Mesodermal cell (in vitro differentiated cells): ENCODE measurements at regions not wholly inside any gene's neighbourhood (a gene's known extent, or its start where the extent isn't known, plus 50 kb on each side); places are given as distances from the start of the nearest gene placed in this dataset.

Experiments
- H3K27ac ChIP-seq: 2 replicates; pipeline ENCODE4 v1.7.0; 2013; ENCODE audit warnings: mild to moderate bottlenecking, low read depth, low read length, moderate library complexity; ENCODE audit not compliant: severe bottlenecking
- H3K36me3 ChIP-seq: 2 replicates; pipeline ENCODE4 v1.7.1; 2013; ENCODE audit warnings: mild to moderate bottlenecking, low read length, moderate library complexity; ENCODE audit not compliant: control insufficient read depth, insufficient read depth
- H3K4me1 ChIP-seq: one replicate; pipeline ENCODE4 v1.7.1; 2013; ENCODE audit warnings: mild to moderate bottlenecking, low read length; ENCODE audit not compliant: insufficient read depth, control insufficient read depth, poor library complexity, severe bottlenecking
- H3K4me3 ChIP-seq: 2 replicates; pipeline ENCODE4 v1.7.0; 2013; ENCODE audit warnings: low read length, control low read depth, mild to moderate bottlenecking; ENCODE audit not compliant: insufficient read depth, poor library complexity, severe bottlenecking; ENCODE audit errors: extremely low read depth
- H3K9me3 ChIP-seq: 2 replicates; pipeline ENCODE4 v1.7.1; 2013; ENCODE audit warnings: mild to moderate bottlenecking, low read length, moderate library complexity; ENCODE audit not compliant: control insufficient read depth
- WGBS, 2 experiments: methylation state at CpG; one replicate each; pipeline ENCODE4 v1.1.5; 2013; ENCODE audit warnings: missing lambda C conversion rate in 2 of 2; ENCODE audit not compliant: insufficient coverage in 2 of 2; 5-methylcytosine and 5-hydroxymethylcytosine counted together

GRCh38 chr9:107706701-107707427 lies 217.3 kb upstream of the KLF4 start:
- H3K9me3 ChIP-seq, result no peaks in the 10 kb centered on the region
- WGBS, 2 experiments, result 86 to 100% methylated on average over 2 of the region's 3 CpGs
- no peak overlapping the region for H3K27ac ChIP-seq
- H3K36me3 ChIP-seq, result no peaks in the 10 kb centered on the region
- no peak overlapping the region for H3K4me3 ChIP-seq
- no peaks in the 10 kb centered on the region for H3K4me1 ChIP-seq

GRCh38 chr9:107705521-107705920 lies 216.0 kb upstream of the KLF4 start:
- Histone ChIP-seq H3K36me3 (no peaks in the 10 kb centered on the region), H3K27ac (no peak overlapping the region), H3K4me3 (no peak overlapping the region), H3K4me1 (no peaks in the 10 kb centered on the region), H3K9me3 (no peaks in the 10 kb centered on the region)
- 80 to 83% methylated on average over 1 to 2 of the region's 3 CpGs for WGBS, 2 experiments

- H3K4me3 ChIP-seq, result no peak overlapping the region
- H3K27ac ChIP-seq, result no peak overlapping the region
- no peaks in the 10 kb centered on the region for H3K9me3 ChIP-seq
- 67% methylated on average over 1 of the region's 1 CpG; no CpG with 5 or more reads in 1 of the 2 experiments for WGBS, 2 experiments
- no peaks in the 10 kb centered on the region for H3K36me3 ChIP-seq
- no peaks in the 10 kb centered on the region for H3K4me1 ChIP-seq
Measured at GRCh38 chr9:107704774-107705173, 215.2 kb upstream of the KLF4 start.

DNA sequence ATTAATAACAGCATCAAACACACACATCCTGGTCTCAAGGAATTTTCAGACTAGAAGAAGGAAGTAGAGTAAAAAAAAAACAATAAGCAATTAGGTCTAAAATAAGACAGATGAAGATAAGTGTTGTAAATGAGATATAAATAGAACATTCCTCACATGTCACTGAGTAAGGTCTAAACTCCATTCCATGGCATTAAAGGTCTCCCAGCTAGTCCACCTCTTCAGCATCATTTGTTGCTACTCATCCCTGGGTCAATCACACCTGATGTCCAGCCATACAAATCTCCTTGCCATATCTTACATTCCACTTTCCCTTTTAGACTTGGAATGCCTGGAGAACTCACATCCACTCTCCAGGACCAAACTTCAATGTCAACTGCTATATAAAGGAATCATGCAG lies 214.1 kb upstream of the KLF4 start:
- Histone ChIP-seq H3K36me3 (no peaks in the 10 kb centered on the region), H3K9me3 (no peaks in the 10 kb centered on the region), H3K27ac (no peak overlapping the region), H3K4me1 (no peaks in the 10 kb centered on the region), H3K4me3 (no peak overlapping the region)

GRCh38 chr9:107700847-107701246 lies 211.3 kb upstream of the KLF4 start:
- Histone ChIP-seq H3K4me3 (no peak overlapping the region), H3K9me3 (no peaks in the 10 kb centered on the region), H3K36me3 (no peaks in the 10 kb centered on the region), H3K4me1 (no peaks in the 10 kb centered on the region), H3K27ac (no peak overlapping the region)
- 58 to 67% methylated on average over 2 to 3 of the region's 5 CpGs for WGBS, 2 experiments

DNA sequence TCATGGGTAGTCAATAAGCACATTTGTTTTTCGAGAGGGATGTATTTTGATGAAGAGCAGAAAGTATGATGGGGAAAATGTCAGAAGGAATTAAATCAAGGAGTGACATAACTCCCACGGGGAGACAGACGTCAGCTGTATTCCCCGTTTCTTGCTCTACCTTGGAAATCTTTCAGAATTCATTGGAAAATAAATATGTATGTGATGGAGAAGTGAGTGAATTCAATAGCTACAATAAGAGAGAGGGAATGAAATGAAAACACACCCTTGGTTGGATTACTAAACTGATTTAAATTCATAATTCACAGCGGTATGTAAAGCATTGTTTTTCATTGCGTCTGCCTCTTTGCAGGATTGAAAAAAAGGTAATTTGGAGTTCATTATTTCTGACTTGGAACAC lies 209.7 kb upstream of the KLF4 start:
- H3K9me3 ChIP-seq, result no peaks in the 10 kb centered on the region
- H3K4me1 ChIP-seq, result no peaks in the 10 kb centered on the region
- 84 to 85% methylated on average over 4 of the region's 6 CpGs for WGBS, 2 experiments
- no peak overlapping the region for H3K27ac ChIP-seq
- no peak overlapping the region for H3K4me3 ChIP-seq
- no peaks in the 10 kb centered on the region for H3K36me3 ChIP-seq

GRCh38 chr9:107698779-107699178 lies 209.2 kb upstream of the KLF4 start:
- Histone ChIP-seq H3K4me3 (no peak overlapping the region), H3K4me1 (no peaks in the 10 kb centered on the region), H3K36me3 (no peaks in the 10 kb centered on the region), H3K27ac (no peak overlapping the region), H3K9me3 (no peaks in the 10 kb centered on the region)
- WGBS, 2 experiments, result 94 to 100% methylated on average over 1 to 3 of the region's 4 CpGs

DNA sequence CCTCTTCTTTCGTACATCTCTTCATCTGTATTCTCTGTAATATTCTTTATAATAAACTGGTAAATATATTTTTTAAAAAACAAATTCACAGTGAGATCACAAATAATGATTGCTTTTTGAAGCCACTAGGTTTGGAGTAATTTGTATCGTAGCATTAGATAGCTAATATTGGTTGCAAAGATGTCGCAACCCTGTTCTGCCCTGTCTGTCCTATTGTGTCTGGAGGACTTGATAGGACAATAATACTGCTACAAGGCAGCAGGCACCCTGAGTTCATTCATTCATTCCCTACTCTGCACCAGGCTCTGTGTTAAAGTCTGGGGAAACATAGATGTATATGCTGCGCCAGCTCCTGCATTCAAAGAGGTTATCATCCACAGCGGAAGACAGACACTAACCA lies 206.7 kb upstream of the KLF4 start:
- WGBS, 2 experiments, result 90 to 100% methylated on average over 1 to 2 of the region's 5 CpGs
- no peaks in the 10 kb centered on the region for H3K36me3 ChIP-seq

DNA sequence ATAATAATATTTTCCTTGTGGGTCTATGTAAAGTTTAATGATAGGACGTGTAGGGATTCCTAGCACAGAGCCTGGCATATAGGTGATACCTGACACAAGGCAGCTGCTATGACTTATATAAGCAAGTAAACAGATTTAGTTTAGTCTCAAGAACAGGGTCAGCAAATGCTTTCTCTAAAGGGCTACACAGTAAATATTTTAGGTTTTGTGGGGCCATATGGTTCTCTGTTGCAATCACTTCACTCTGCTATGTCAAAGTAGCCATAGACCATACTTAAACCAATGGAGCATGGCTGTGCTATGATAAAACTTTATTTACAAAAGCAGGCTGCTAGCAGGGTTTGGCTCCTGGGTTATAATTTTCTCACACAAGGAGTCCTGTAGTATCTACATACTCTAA lies 204.8 kb upstream of the KLF4 start:
- 69 to 100% methylated on average over 1 of the region's 1 CpG for WGBS, 2 experiments
- H3K9me3 ChIP-seq, result no peaks in the 10 kb centered on the region

More for the DNA sequence above, 206.7 kb upstream of the KLF4 start:
- Histone ChIP-seq H3K9me3 (no peaks in the 10 kb centered on the region), H3K4me3 (no peak overlapping the region), H3K27ac (no peak overlapping the region), H3K4me1 (no peaks in the 10 kb centered on the region)

GRCh38 chr9:107693625-107694326 lies 204.2 kb upstream of the KLF4 start:
- WGBS, 2 experiments, result 84 to 90% methylated on average over 4 to 7 of the region's 7 CpGs
- Histone ChIP-seq H3K9me3 (no peaks in the 10 kb centered on the region), H3K4me3 (no peak overlapping the region), H3K36me3 (no peaks in the 10 kb centered on the region), H3K4me1 (no peaks in the 10 kb centered on the region), H3K27ac (no peak overlapping the region)

More for the DNA sequence above, 204.8 kb upstream of the KLF4 start:
- no peaks in the 10 kb centered on the region for H3K4me1 ChIP-seq
- H3K4me3 ChIP-seq, result no peak overlapping the region
- no peaks in the 10 kb centered on the region for H3K36me3 ChIP-seq
- no peak overlapping the region for H3K27ac ChIP-seq

- WGBS, 2 experiments, result no CpG with 5 or more reads among the region's 2 CpGs
- Histone ChIP-seq H3K9me3 (no peaks in the 10 kb centered on the region), H3K36me3 (no peaks in the 10 kb centered on the region), H3K4me1 (no peaks in the 10 kb centered on the region), H3K27ac (no peak overlapping the region), H3K4me3 (no peak overlapping the region)
Measured at GRCh38 chr9:107691664-107692063, 202.1 kb upstream of the KLF4 start.
